SK-N-SH (cell line): ENCODE measurements at regions not wholly inside any gene's neighbourhood (a gene's known extent, or its start where the extent isn't known, plus 50 kb on each side); places are given as distances from the start of the nearest gene placed in this dataset.

ENCODE experiments used
- CTCF ChIA-PET: fragments of 300-600, 350-600 bp; formaldehyde crosslinking; extraction: SDS; loops from one replicate; lab custom pipeline; 2021; lab: Yijun Ruan, JAX
- POLR2A ChIA-PET: fragments of 350-600 bp; sonication (Branson Sonifier 250); formaldehyde crosslinking; extraction: SDS; loops from one replicate; lab custom pipeline; 2020; ENCODE audit warnings: antibody characterized with exemption, inconsistent platforms; lab: Yijun Ruan, JAX
- DNase-seq: peaks from one replicate; pipeline ENCODE4 v3.0.0; 2012
- H2AFZ ChIP-seq: fragments of 200-600 bp; sonication (generic); 2 replicates; pipeline ENCODE4 v1.8.1; 2016; ENCODE audit warnings: antibody characterized with exemption, mild to moderate bottlenecking, low read depth
- H3F3A ChIP-seq: fragments of 200-600 bp; sonication (generic); replicated peaks from 2 replicates; pipeline ENCODE3; 2016; ENCODE audit warnings: antibody characterized with exemption, mild to moderate bottlenecking; ENCODE audit not compliant: insufficient read depth
- H3K27ac ChIP-seq, 2 experiments: fragments of 200-500 bp in 1 of 2; fragments of 200-600 bp in 1 of 2; sonication (Bioruptor generic) in 1 of 2; sonication (generic), shearing (Covaris generic) in 1 of 2; 2 replicates each; pipeline versions ENCODE4 v1.5.1 to v1.6.1; 2014 to 2016; ENCODE audit warnings: low read depth in 2 of 2, inconsistent platforms in 1 of 2, low read length in 1 of 2, mild to moderate bottlenecking in 1 of 2, mixed read lengths in 1 of 2
- H3K27me3 ChIP-seq: fragments of 200-600 bp; sonication (generic), shearing (Covaris generic); 2 replicates; pipeline ENCODE4 v1.6.1; 2016; ENCODE audit warnings: mixed run types; ENCODE audit not compliant: insufficient read depth
- H3K36me3 ChIP-seq, 2 experiments: fragments of 200-500 bp in 1 of 2; fragments of 200-600 bp in 1 of 2; sonication (Bioruptor generic) in 1 of 2; sonication (generic) in 1 of 2; replicated peaks in 1 of 2; 2 replicates each; pipeline versions ENCODE3 to v1.5.1; 2014 to 2016; ENCODE audit warnings: low read length in 1 of 2, mild to moderate bottlenecking in 1 of 2; ENCODE audit not compliant: insufficient read depth in 2 of 2, control insufficient read depth in 1 of 2
- H3K4me1 ChIP-seq, 2 experiments: fragments of 200-500 bp in 1 of 2; fragments of 200-600 bp in 1 of 2; sonication (Bioruptor generic) in 1 of 2; sonication (generic), shearing (Covaris generic) in 1 of 2; 2 replicates each; pipeline versions ENCODE4 v1.5.1 to v1.6.1; 2014 to 2016; ENCODE audit warnings: low read depth in 1 of 2, low read length in 1 of 2, mixed run types in 1 of 2; ENCODE audit not compliant: insufficient read depth in 2 of 2, control insufficient read depth in 1 of 2
- H3K4me2 ChIP-seq: fragments of 200-600 bp; sonication (generic), shearing (Covaris generic); 2 replicates; pipeline ENCODE4 v1.6.1; 2017; ENCODE audit warnings: mixed run types
- H3K4me3 ChIP-seq, 2 experiments: fragments of 200-500 bp in 1 of 2; fragments of 200-600 bp in 1 of 2; sonication (Bioruptor generic) in 1 of 2; sonication (generic), shearing (Covaris generic) in 1 of 2; 2 replicates each; pipeline versions ENCODE4 v1.5.1 to v1.8.1; 2014 to 2016; ENCODE audit warnings: low read depth in 2 of 2, inconsistent platforms in 1 of 2, low read length in 1 of 2, mild to moderate bottlenecking in 1 of 2, mixed read lengths in 1 of 2, moderate library complexity in 1 of 2
- H3K79me2 ChIP-seq: fragments of 200-600 bp; sonication (generic); 2 replicates; pipeline ENCODE4 v1.8.1; 2017; ENCODE audit warnings: mild to moderate bottlenecking; ENCODE audit not compliant: insufficient read depth
- H3K9ac ChIP-seq: fragments of 200-600 bp; sonication (generic); 2 replicates; pipeline ENCODE4 v1.6.1; 2017; ENCODE audit warnings: mixed run types
- H3K9me2 ChIP-seq: fragments of 200-600 bp; sonication (generic); 2 replicates; pipeline ENCODE4 v1.6.1; 2017; ENCODE audit warnings: mixed run types
- H3K9me3 ChIP-seq: fragments of 200-600 bp; sonication (generic); 2 replicates; pipeline ENCODE4 v1.6.1; 2017; ENCODE audit warnings: mixed run types, mild to moderate bottlenecking, moderate library complexity
- H4K20me1 ChIP-seq: fragments of 200-600 bp; sonication (generic); 2 replicates; pipeline ENCODE4 v1.6.1; 2017; ENCODE audit warnings: mild to moderate bottlenecking, mixed run types; ENCODE audit not compliant: insufficient read depth
- CHD2 ChIP-seq: fragments of 150-350 bp; IDR thresholded peaks from 2 replicates; pipeline ENCODE4 v1.6.1; 2018; ENCODE audit warnings: low read length; ENCODE audit not compliant: partially characterized antibody
- EZH2phosphoT487 ChIP-seq: fragments of 200-600 bp; sonication (generic); IDR thresholded peaks from 2 replicates; pipeline ENCODE4 v1.6.1; 2017; ENCODE audit warnings: low read depth, mixed run types, mild to moderate bottlenecking, antibody characterized with exemption, moderate library complexity, borderline replicate concordance
- FOXM1 ChIP-seq: IDR thresholded peaks from 2 replicates; pipeline ENCODE4 v1.4.0; 2012; ENCODE audit warnings: low read depth, mild to moderate bottlenecking
- MEF2A ChIP-seq: IDR thresholded peaks from 2 replicates; pipeline ENCODE4 v1.4.0; 2012; ENCODE audit warnings: low read depth, borderline replicate concordance
- NFIC ChIP-seq: IDR thresholded peaks from 2 replicates; pipeline ENCODE4 v1.4.0; 2012; ENCODE audit warnings: borderline replicate concordance
- POLR2AphosphoS5 ChIP-seq: IDR thresholded peaks from 2 replicates; pipeline ENCODE4 v1.6.1; 2012; ENCODE audit warnings: low read depth, low read length
- RAD21 ChIP-seq: IDR thresholded peaks from 2 replicates; pipeline ENCODE4 v1.6.1; 2012; ENCODE audit warnings: mild to moderate bottlenecking, low read length
- RXRA ChIP-seq: IDR thresholded peaks from 2 replicates; pipeline ENCODE4 v1.4.0; 2012; ENCODE audit warnings: low read depth, mild to moderate bottlenecking, borderline replicate concordance
- SMC3 ChIP-seq: IDR thresholded peaks from 2 replicates; pipeline ENCODE4 v1.6.1; 2012; ENCODE audit warnings: low read depth, low read length, improper control_type of control experiment
- TAF1 ChIP-seq: IDR thresholded peaks from 2 replicates; pipeline ENCODE4 v1.6.1; 2012; ENCODE audit warnings: low read depth, mild to moderate bottlenecking, low read length, moderate library complexity, borderline replicate concordance
- TEAD4 ChIP-seq: IDR thresholded peaks from 2 replicates; pipeline ENCODE4 v1.4.0; 2012; ENCODE audit warnings: mild to moderate bottlenecking, borderline replicate concordance; ENCODE audit not compliant: insufficient read depth
- YY1 ChIP-seq: IDR thresholded peaks from 2 replicates; pipeline ENCODE4 v1.4.0; 2012; ENCODE audit warnings: low read depth, mild to moderate bottlenecking
- WGBS: methylation state at CpG from one replicate; pipeline ENCODE4 v1.1.6; 2017; ENCODE audit warnings: low lambda C conversion rate; 5-methylcytosine and 5-hydroxymethylcytosine counted together
- TF ChIP-seq, protein P1 (sequence below): IDR thresholded peaks from 2 replicates; pipeline ENCODE4 v1.6.1; 2012; ENCODE audit warnings: mild to moderate bottlenecking, low read depth, low read length, moderate library complexity
- TF ChIP-seq, protein P2 (sequence below): fragments of 150-350 bp; IDR thresholded peaks from 2 replicates; pipeline ENCODE4 v1.6.1; 2016; ENCODE audit warnings: mild to moderate bottlenecking, low read depth, low read length
- TF ChIP-seq, protein P3 (sequence below): IDR thresholded peaks from 2 replicates; pipeline ENCODE4 v1.4.0; 2012; ENCODE audit warnings: low read depth, borderline replicate concordance
- TF ChIP-seq, protein P4 (sequence below): fragments of 200-600 bp; sonication (generic); IDR thresholded peaks from 2 replicates; pipeline ENCODE4 v1.6.1; 2017; ENCODE audit warnings: antibody characterized with exemption, mild to moderate bottlenecking, moderate library complexity
- TF ChIP-seq, protein P5 (sequence below): IDR thresholded peaks from 2 replicates; pipeline ENCODE4; 2012

DNA sequence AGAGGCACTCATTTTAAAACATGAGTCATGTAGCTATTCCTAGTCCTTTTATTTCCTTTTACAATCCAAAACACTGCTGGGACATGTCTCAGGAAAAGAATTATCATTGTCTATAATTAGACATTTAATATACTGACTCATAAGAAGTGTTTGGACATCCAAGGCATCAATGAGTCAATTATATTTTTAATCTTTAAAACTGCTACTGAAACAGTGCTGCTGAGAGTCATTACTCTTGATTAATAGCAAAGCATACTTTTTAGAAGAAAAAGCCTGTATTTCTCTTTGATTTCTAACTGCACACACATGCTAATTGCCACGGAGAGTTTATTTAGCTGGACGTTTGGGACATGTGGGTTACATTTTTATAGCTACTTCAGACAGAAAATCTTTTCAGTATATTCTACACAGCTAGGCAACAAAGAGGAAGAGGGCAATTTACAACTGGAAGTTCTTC lies 1249.0 kb upstream of the CDH18 start:
- WGBS = 2% methylated on average over 2 of the region's 2 CpGs
- no peaks in the 10 kb centered on the region for H3K79me2 ChIP-seq
- H3K4me2 ChIP-seq = no peak overlapping the region
- no peak overlapping the region for H3K9ac ChIP-seq
- H3K36me3 ChIP-seq = no peaks in the 10 kb centered on the region
- no peaks in the 10 kb centered on the region for H3F3A ChIP-seq
- H3K27me3 ChIP-seq = no peaks in the 10 kb centered on the region
- ChIA-PET POLR2A (no interaction called here), CTCF (no interaction called here)
- H3K4me1 ChIP-seq = peaks cover 0 to 8% of the 10 kb centered on the region in 2 experiments; a peak in 1 of 4 replicates
- H2AFZ ChIP-seq = no peak overlapping the region
- H3K9me3 ChIP-seq = no peaks in the 10 kb centered on the region
- H3K9me2 ChIP-seq = no peaks in the 10 kb centered on the region
- DNase-seq = no peak
- no peaks in the 10 kb centered on the region for H4K20me1 ChIP-seq
- no peak overlapping the region for H3K4me3 ChIP-seq
- H3K27ac ChIP-seq = no peak overlapping the region
- TF ChIP-seq MEF2A (no peak), TEAD4 (no peak), SMC3 (no peak), NFIC (no peak), RXRA (no peak), POLR2AphosphoS5 (no peak), YY1 (no peak), TAF1 (no peak), CHD2 (no peak), EZH2phosphoT487 (no peak), RAD21 (no peak), FOXM1 (no peak)
- TF ChIP-seq, protein P1, sequence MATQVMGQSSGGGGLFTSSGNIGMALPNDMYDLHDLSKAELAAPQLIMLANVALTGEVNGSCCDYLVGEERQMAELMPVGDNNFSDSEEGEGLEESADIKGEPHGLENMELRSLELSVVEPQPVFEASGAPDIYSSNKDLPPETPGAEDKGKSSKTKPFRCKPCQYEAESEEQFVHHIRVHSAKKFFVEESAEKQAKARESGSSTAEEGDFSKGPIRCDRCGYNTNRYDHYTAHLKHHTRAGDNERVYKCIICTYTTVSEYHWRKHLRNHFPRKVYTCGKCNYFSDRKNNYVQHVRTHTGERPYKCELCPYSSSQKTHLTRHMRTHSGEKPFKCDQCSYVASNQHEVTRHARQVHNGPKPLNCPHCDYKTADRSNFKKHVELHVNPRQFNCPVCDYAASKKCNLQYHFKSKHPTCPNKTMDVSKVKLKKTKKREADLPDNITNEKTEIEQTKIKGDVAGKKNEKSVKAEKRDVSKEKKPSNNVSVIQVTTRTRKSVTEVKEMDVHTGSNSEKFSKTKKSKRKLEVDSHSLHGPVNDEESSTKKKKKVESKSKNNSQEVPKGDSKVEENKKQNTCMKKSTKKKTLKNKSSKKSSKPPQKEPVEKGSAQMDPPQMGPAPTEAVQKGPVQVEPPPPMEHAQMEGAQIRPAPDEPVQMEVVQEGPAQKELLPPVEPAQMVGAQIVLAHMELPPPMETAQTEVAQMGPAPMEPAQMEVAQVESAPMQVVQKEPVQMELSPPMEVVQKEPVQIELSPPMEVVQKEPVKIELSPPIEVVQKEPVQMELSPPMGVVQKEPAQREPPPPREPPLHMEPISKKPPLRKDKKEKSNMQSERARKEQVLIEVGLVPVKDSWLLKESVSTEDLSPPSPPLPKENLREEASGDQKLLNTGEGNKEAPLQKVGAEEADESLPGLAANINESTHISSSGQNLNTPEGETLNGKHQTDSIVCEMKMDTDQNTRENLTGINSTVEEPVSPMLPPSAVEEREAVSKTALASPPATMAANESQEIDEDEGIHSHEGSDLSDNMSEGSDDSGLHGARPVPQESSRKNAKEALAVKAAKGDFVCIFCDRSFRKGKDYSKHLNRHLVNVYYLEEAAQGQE = no peak
- TF ChIP-seq, protein P2, sequence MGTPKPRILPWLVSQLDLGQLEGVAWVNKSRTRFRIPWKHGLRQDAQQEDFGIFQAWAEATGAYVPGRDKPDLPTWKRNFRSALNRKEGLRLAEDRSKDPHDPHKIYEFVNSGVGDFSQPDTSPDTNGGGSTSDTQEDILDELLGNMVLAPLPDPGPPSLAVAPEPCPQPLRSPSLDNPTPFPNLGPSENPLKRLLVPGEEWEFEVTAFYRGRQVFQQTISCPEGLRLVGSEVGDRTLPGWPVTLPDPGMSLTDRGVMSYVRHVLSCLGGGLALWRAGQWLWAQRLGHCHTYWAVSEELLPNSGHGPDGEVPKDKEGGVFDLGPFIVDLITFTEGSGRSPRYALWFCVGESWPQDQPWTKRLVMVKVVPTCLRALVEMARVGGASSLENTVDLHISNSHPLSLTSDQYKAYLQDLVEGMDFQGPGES = no peak
- TF ChIP-seq, protein P3, sequence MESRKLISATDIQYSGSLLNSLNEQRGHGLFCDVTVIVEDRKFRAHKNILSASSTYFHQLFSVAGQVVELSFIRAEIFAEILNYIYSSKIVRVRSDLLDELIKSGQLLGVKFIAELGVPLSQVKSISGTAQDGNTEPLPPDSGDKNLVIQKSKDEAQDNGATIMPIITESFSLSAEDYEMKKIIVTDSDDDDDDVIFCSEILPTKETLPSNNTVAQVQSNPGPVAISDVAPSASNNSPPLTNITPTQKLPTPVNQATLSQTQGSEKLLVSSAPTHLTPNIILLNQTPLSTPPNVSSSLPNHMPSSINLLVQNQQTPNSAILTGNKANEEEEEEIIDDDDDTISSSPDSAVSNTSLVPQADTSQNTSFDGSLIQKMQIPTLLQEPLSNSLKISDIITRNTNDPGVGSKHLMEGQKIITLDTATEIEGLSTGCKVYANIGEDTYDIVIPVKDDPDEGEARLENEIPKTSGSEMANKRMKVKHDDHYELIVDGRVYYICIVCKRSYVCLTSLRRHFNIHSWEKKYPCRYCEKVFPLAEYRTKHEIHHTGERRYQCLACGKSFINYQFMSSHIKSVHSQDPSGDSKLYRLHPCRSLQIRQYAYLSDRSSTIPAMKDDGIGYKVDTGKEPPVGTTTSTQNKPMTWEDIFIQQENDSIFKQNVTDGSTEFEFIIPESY = no peak
- TF ChIP-seq, protein P4, sequence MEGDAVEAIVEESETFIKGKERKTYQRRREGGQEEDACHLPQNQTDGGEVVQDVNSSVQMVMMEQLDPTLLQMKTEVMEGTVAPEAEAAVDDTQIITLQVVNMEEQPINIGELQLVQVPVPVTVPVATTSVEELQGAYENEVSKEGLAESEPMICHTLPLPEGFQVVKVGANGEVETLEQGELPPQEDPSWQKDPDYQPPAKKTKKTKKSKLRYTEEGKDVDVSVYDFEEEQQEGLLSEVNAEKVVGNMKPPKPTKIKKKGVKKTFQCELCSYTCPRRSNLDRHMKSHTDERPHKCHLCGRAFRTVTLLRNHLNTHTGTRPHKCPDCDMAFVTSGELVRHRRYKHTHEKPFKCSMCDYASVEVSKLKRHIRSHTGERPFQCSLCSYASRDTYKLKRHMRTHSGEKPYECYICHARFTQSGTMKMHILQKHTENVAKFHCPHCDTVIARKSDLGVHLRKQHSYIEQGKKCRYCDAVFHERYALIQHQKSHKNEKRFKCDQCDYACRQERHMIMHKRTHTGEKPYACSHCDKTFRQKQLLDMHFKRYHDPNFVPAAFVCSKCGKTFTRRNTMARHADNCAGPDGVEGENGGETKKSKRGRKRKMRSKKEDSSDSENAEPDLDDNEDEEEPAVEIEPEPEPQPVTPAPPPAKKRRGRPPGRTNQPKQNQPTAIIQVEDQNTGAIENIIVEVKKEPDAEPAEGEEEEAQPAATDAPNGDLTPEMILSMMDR = no peak
- TF ChIP-seq, protein P5, sequence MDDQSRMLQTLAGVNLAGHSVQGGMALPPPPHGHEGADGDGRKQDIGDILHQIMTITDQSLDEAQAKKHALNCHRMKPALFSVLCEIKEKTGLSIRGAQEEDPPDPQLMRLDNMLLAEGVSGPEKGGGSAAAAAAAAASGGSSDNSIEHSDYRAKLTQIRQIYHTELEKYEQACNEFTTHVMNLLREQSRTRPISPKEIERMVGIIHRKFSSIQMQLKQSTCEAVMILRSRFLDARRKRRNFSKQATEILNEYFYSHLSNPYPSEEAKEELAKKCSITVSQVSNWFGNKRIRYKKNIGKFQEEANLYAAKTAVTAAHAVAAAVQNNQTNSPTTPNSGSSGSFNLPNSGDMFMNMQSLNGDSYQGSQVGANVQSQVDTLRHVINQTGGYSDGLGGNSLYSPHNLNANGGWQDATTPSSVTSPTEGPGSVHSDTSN = no peak
